ENCODE measurements at regions not wholly inside any gene's neighbourhood (a gene's known extent, or its start where the extent isn't known, plus 50 kb on each side); places are given as distances from the start of the nearest gene placed in this dataset.
A peak's percentile ranks its signal among the peaks of the same experiment; 100 is the strongest.
"Not testable (repeated sequence)": the region's sequence is repeated elsewhere in the genome, so short reads cannot be mapped to it uniquely, and the experiment has no call there.

DNA sequence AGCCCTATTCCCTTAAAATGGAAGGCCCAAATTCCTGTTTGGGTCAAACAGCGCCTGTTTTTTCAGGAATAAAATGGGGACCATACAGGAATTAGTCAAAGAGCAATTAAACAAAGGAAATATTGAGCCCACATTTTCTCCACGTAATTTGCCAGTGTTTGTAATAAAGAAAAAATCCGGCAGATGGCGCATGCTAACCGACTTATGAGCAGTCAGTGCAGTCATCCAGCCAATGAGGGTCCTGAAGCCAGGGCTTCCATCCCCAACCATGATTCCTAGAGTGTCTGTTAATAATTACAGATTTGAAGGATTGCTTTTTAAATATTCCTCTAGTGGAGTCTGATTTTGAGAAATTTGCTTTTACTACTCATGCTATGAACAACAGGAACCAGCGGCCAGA is 103.7 kb downstream of the HSFY2 start:
- no peak overlapping the region for H3K27ac Mint-ChIP-seq
- DNase-seq = no peak
- Histone ChIP-seq H3K36me3 (replicated peaks in 1 of 2; ENCODE audit: control insufficient read depth in 1 of 2, insufficient read depth in 2 of 2, low read length in 2 of 2) (no peaks in the 10 kb centered on the region), H3K27me3 (ENCODE audit: control insufficient read depth in 2 of 2, insufficient read depth in 2 of 2, low read length in 2 of 2) (no peaks in the 10 kb centered on the region), H3K4me3 (replicated peaks in 1 of 3; ENCODE audit: low read depth in 2 of 3, low read length in 3 of 3) (no peak overlapping the region), H4K20me1 (ENCODE audit: insufficient read depth, low read length) (no peaks in the 10 kb centered on the region), H3K27ac (ENCODE audit: low read depth in 1 of 2, low read length in 2 of 2) (no peak overlapping the region), H2AFZ (ENCODE audit: insufficient read depth, low read depth, low read length, poor library complexity, severe bottlenecking) (no peak overlapping the region), H3K4me2 (replicated peaks; ENCODE audit: extremely low read depth, low read length, poor library complexity, severe bottlenecking) (no peak overlapping the region), H3K4me1 (ENCODE audit: control insufficient read depth in 1 of 2, insufficient read depth in 2 of 2, low read length in 2 of 2) (no peaks in the 10 kb centered on the region), H3K79me2 (ENCODE audit: insufficient read depth, low read length) (no peaks in the 10 kb centered on the region), H3K9me3 (replicated peaks in 1 of 2; ENCODE audit: control insufficient read depth in 1 of 2, insufficient read depth in 1 of 2, low read length in 2 of 2) (no peaks in the 10 kb centered on the region), H3K9ac (ENCODE audit: insufficient read depth, low read length, poor library complexity, severe bottlenecking) (no peak overlapping the region)
- no peaks in the 10 kb centered on the region for H3K36me3 Mint-ChIP-seq
- H3K9me3 Mint-ChIP-seq = no peaks in the 10 kb centered on the region
- TF ChIP-seq, protein P1, sequence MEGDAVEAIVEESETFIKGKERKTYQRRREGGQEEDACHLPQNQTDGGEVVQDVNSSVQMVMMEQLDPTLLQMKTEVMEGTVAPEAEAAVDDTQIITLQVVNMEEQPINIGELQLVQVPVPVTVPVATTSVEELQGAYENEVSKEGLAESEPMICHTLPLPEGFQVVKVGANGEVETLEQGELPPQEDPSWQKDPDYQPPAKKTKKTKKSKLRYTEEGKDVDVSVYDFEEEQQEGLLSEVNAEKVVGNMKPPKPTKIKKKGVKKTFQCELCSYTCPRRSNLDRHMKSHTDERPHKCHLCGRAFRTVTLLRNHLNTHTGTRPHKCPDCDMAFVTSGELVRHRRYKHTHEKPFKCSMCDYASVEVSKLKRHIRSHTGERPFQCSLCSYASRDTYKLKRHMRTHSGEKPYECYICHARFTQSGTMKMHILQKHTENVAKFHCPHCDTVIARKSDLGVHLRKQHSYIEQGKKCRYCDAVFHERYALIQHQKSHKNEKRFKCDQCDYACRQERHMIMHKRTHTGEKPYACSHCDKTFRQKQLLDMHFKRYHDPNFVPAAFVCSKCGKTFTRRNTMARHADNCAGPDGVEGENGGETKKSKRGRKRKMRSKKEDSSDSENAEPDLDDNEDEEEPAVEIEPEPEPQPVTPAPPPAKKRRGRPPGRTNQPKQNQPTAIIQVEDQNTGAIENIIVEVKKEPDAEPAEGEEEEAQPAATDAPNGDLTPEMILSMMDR (IDR thresholded peaks at IDR 0.05) = peak; percentile 39
- WGBS (ENCODE audit: insufficient coverage) = no CpG with 5 or more reads among the region's 6 CpGs
- no peaks in the 10 kb centered on the region for H3K4me1 Mint-ChIP-seq
- intact Hi-C loops (cut with micrococcal nuclease) = no loop called here
- peaks cover 0 to 5% (median 0%) of the 10 kb centered on the region in 3 donors for H3K27me3 Mint-ChIP-seq (ENCODE audit: low read depth in 3 of 3)
- H3K4me3 Mint-ChIP-seq = no peak overlapping the region

DNA sequence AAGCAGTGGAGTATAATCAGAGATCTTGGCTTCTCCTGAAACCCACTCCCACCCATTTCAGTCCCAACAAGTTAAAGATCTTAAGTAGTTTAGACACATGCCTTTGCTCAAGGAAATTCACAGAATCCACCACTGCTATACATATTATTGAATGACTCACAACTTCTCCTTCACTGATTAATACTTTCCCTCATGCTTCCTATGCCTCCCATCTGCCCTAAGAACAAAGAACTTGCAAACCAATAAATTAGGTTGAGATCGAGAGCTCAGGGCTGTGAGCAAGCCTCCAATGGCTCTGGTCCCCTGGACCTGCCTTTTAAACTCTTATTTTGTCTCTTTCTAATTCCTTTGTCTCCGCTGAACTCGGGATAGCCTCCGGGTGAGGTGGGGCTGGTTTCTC is 101.6 kb downstream of the HSFY2 start:
- H3K4me3 Mint-ChIP-seq = no peak overlapping the region
- no peak for DNase-seq
- Histone ChIP-seq H3K79me2 (ENCODE audit: insufficient read depth, low read length) (no peaks in the 10 kb centered on the region), H2AFZ (ENCODE audit: insufficient read depth, low read depth, low read length, poor library complexity, severe bottlenecking) (no peak overlapping the region), H3K4me1 (ENCODE audit: control insufficient read depth in 1 of 2, insufficient read depth in 2 of 2, low read length in 2 of 2) (no peaks in the 10 kb centered on the region), H4K20me1 (ENCODE audit: insufficient read depth, low read length) (no peaks in the 10 kb centered on the region), H3K27ac (ENCODE audit: low read depth in 1 of 2, low read length in 2 of 2) (no peak overlapping the region), H3K4me3 (replicated peaks in 1 of 3; ENCODE audit: low read depth in 2 of 3, low read length in 3 of 3) (no peak overlapping the region), H3K36me3 (replicated peaks in 1 of 2; ENCODE audit: control insufficient read depth in 1 of 2, insufficient read depth in 2 of 2, low read length in 2 of 2) (no peaks in the 10 kb centered on the region), H3K4me2 (replicated peaks; ENCODE audit: extremely low read depth, low read length, poor library complexity, severe bottlenecking) (no peak overlapping the region), H3K9ac (ENCODE audit: insufficient read depth, low read length, poor library complexity, severe bottlenecking) (no peak overlapping the region), H3K27me3 (ENCODE audit: control insufficient read depth in 2 of 2, insufficient read depth in 2 of 2, low read length in 2 of 2) (no peaks in the 10 kb centered on the region), H3K9me3 (replicated peaks in 1 of 2; ENCODE audit: control insufficient read depth in 1 of 2, insufficient read depth in 1 of 2, low read length in 2 of 2) (no peaks in the 10 kb centered on the region)
- TF ChIP-seq, protein P1 (IDR thresholded peaks at IDR 0.05) = no peak
- no peaks in the 10 kb centered on the region for H3K9me3 Mint-ChIP-seq
- H3K4me1 Mint-ChIP-seq = no peaks in the 10 kb centered on the region
- peaks cover 0 to 7% (median 2%) of the 10 kb centered on the region in 3 donors for H3K27me3 Mint-ChIP-seq (ENCODE audit: low read depth in 3 of 3)
- no peaks in the 10 kb centered on the region for H3K36me3 Mint-ChIP-seq
- intact Hi-C loops (cut with micrococcal nuclease) = no loop called here
- H3K27ac Mint-ChIP-seq = no peak overlapping the region
- 80% methylated on average over 1 of the region's 4 CpGs for WGBS (ENCODE audit: insufficient coverage)

GRCh38 chrY:18686027-18686426 is 87.5 kb downstream of the HSFY2 start:
- H3K27me3 ChIP-seq (ENCODE audit: control insufficient read depth in 2 of 2, insufficient read depth in 2 of 2, low read length in 2 of 2); H3K79me2 ChIP-seq (ENCODE audit: insufficient read depth, low read length); DNase-seq; H2AFZ ChIP-seq (ENCODE audit: insufficient read depth, low read depth, low read length, poor library complexity, severe bottlenecking); H4K20me1 ChIP-seq (ENCODE audit: insufficient read depth, low read length); intact Hi-C loops (cut with micrococcal nuclease); H3K4me2 ChIP-seq (replicated peaks; ENCODE audit: extremely low read depth, low read length, poor library complexity, severe bottlenecking); H3K27me3 Mint-ChIP-seq (ENCODE audit: low read depth in 3 of 3); H3K4me1 Mint-ChIP-seq; H3K4me3 ChIP-seq (replicated peaks in 1 of 3; ENCODE audit: low read depth in 2 of 3, low read length in 3 of 3); H3K27ac Mint-ChIP-seq; H3K9me3 ChIP-seq (replicated peaks in 1 of 2; ENCODE audit: control insufficient read depth in 1 of 2, insufficient read depth in 1 of 2, low read length in 2 of 2); H3K36me3 Mint-ChIP-seq; H3K4me1 ChIP-seq (ENCODE audit: control insufficient read depth in 1 of 2, insufficient read depth in 2 of 2, low read length in 2 of 2); H3K4me3 Mint-ChIP-seq; H3K9me3 Mint-ChIP-seq; H3K9ac ChIP-seq (ENCODE audit: insufficient read depth, low read length, poor library complexity, severe bottlenecking); H3K36me3 ChIP-seq (replicated peaks in 1 of 2; ENCODE audit: control insufficient read depth in 1 of 2, insufficient read depth in 2 of 2, low read length in 2 of 2); H3K27ac ChIP-seq (ENCODE audit: low read depth in 1 of 2, low read length in 2 of 2): not testable (repeated sequence)
- no CpG with 5 or more reads among the region's 1 CpG for WGBS (ENCODE audit: insufficient coverage)

DNA sequence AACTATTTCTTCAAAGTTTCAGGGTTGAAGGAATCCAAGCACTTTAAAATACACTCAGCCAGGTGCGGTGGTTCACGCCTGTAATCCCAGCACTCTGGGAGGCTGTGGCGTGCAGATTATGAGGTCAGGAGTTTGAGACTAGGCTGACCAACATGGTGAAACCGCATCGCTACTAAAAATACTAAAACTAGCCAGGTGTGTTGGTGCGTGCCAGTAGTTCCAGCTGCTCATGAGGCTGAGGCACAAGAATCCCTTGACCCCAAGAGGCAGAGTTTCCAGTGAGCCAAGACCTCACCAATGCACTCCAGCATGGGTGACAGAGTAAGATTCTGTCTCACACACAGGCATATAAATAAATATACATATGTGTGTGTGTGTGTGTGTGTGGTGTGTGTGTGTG is 85.2 kb downstream of the HSFY2 start:
- H3K9ac ChIP-seq (ENCODE audit: insufficient read depth, low read length, poor library complexity, severe bottlenecking); H3K27me3 ChIP-seq (ENCODE audit: control insufficient read depth in 2 of 2, insufficient read depth in 2 of 2, low read length in 2 of 2); H3K36me3 Mint-ChIP-seq; H3K4me1 Mint-ChIP-seq; H3K79me2 ChIP-seq (ENCODE audit: insufficient read depth, low read length); intact Hi-C loops (cut with micrococcal nuclease); H3K27ac Mint-ChIP-seq; H3K4me2 ChIP-seq (replicated peaks; ENCODE audit: extremely low read depth, low read length, poor library complexity, severe bottlenecking); H3K36me3 ChIP-seq (replicated peaks in 1 of 2; ENCODE audit: control insufficient read depth in 1 of 2, insufficient read depth in 2 of 2, low read length in 2 of 2); H3K4me1 ChIP-seq (ENCODE audit: control insufficient read depth in 1 of 2, insufficient read depth in 2 of 2, low read length in 2 of 2); H2AFZ ChIP-seq (ENCODE audit: insufficient read depth, low read depth, low read length, poor library complexity, severe bottlenecking); H3K4me3 ChIP-seq (replicated peaks in 1 of 3; ENCODE audit: low read depth in 2 of 3, low read length in 3 of 3); H3K27me3 Mint-ChIP-seq (ENCODE audit: low read depth in 3 of 3); DNase-seq; H3K27ac ChIP-seq (ENCODE audit: low read depth in 1 of 2, low read length in 2 of 2); H4K20me1 ChIP-seq (ENCODE audit: insufficient read depth, low read length); H3K9me3 Mint-ChIP-seq; H3K9me3 ChIP-seq (replicated peaks in 1 of 2; ENCODE audit: control insufficient read depth in 1 of 2, insufficient read depth in 1 of 2, low read length in 2 of 2); H3K4me3 Mint-ChIP-seq: not testable (repeated sequence)
- no CpG with 5 or more reads among the region's 6 CpGs for WGBS (ENCODE audit: insufficient coverage)

All from CD14-positive monocyte (primary cell).